OCI-LY3 (cell line): ENCODE measurements at regions not wholly inside any gene's neighbourhood (a gene's known extent, or its start where the extent isn't known, plus 50 kb on each side); places are given as distances from the start of the nearest gene placed in this dataset.

Experiments
- CTCF ChIP-seq: fragments of 200-600, 300-600 bp; sonication (generic); IDR thresholded peaks from 2 replicates; pipeline ENCODE4 v1.5.1; 2014; ENCODE audit warnings: antibody characterized with exemption, low read length, low read depth
- EZH2phosphoT487 ChIP-seq: fragments of 200-600 bp; shearing (Covaris generic); IDR thresholded peaks from 2 replicates; pipeline ENCODE4 v1.6.1; 2018; ENCODE audit warnings: antibody characterized with exemption, mixed run types, low read depth

GRCh38 chr5:72600391-72600981 lies 93.3 kb upstream of the ZNF366 start:
- TF ChIP-seq CTCF (no peak), EZH2phosphoT487 (no peak)
